ENCODE measurements at regions not wholly inside any gene's neighbourhood (a gene's known extent, or its start where the extent isn't known, plus 50 kb on each side); places are given as distances from the start of the nearest gene placed in this dataset.
A peak's percentile ranks its signal among the peaks of the same experiment; 100 is the strongest.

DNA sequence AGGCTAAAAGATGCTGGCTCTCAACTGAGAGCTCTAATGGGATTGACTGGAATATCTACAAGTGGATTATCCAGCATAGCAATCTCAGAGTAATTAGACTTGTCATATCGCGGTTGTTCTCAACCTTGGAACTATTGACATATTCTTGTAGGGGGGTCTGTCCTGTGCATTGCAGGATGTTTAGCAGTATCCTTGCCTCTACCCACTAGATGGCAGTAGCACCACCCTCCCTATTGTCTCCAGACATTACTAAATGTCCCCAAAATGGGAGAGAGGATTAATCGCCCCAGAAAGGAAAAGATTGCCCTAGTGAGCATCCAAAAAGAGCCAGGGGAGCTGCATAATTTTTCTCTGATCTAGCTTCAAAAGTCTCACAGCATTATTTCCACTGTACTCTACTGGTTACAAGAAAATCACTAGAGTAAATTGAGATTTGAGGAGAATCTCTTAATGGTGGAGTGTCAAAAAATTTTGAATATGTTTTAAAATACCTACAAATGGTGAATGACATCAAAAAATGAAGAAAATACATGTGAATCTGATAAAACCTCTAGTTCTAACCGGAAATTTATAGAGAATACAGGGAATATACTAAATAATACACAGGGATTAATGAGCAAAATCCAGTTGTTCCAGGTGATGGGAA is 388.2 kb upstream of the AGTR1 start:
- peak; percentile 71 for DNase-seq (ENCODE audit: low spot score)

DNA sequence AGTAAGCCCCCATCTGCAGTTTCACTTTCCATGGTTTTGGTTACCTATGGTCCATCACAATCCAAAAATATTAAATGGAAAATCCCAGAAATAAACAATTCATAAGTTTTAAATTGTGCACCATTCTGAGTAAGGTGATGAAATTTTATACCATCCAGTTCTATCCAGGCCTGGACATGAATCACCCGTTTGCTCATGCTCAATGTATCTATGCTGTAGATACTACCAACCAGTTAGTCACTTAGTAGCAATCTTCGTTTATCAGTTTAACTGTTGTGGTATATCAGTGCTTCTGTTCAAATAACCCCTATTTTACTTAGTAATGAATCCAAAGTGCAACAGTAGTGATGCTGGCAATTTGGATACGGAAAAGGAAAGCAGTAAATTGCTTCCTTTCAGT is 381.9 kb upstream of the AGTR1 start:
- DNase-seq (ENCODE audit: low spot score): no peak

DNA sequence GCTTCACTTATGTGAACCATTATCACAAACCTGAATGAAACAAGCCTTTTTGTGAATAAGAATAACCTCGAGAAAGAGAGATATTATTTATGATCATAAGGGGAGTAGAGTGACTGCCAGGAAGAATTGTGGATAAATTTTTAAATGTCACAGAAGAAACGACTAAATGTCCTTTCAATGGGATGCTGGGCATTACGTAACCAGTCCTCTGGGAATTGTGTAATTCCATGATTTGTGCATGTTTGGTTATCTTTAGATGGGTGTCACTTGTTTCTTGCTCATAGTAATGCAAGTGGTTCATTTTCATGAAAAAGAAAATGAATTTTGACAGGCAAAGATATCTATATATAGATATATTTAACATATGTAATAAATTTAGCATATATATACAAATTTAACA is 379.5 kb upstream of the AGTR1 start:
- DNase-seq (ENCODE audit: low spot score): no peak

DNA sequence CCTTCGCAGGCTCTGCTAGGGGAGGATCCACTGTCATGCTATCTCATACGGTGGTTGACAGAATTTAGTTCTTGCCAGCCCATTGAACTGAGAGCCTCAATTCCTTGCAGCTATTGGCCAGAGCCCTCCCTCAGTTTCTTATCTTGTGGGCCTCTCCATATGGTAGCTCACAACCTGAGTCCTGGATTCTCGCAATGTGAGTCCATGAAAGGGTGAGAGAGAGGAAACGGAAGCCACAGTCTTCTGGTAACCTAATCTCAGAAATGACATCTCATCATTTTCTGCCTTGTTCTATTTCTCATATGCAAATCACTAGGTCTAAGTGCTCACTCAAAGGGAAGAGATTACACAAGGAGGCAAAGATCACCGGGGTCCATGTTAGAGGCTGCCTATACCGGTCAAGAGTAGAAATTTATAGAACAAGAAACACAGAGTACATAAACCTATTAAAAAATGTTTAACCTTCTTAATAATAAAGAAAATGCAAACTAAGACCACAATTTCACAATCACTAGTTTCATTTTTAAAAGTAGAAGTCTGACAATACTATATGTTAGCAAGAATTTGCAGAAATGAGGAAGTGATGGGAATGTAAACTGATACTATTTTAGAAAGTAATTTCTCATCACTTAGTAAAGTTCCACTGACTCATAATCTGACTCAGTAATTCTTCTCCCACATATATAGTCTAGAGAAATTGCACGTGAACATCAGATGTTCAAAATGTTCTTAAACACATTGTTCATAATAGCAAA is 378.4 kb upstream of the AGTR1 start:
- no peak for DNase-seq (ENCODE audit: low spot score)

DNA sequence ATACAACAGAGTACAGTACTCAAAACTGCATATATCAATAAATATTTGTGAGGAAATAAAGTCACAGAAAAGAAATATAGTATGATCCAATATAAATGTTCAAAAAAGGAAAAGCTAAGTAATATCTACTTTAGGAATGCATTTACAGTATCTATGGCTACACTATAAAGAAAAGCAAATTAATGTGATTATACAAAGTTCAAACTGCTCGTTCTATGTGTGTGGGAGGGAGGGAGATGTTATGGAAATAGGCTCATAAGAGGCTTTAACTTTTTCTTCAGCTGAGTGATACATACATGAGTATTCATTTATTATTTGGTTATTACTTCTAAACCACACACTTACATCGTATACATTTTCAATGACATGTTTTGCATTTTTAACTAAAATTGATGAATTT is 377.7 kb upstream of the AGTR1 start:
- no peak for DNase-seq (ENCODE audit: low spot score)

DNA sequence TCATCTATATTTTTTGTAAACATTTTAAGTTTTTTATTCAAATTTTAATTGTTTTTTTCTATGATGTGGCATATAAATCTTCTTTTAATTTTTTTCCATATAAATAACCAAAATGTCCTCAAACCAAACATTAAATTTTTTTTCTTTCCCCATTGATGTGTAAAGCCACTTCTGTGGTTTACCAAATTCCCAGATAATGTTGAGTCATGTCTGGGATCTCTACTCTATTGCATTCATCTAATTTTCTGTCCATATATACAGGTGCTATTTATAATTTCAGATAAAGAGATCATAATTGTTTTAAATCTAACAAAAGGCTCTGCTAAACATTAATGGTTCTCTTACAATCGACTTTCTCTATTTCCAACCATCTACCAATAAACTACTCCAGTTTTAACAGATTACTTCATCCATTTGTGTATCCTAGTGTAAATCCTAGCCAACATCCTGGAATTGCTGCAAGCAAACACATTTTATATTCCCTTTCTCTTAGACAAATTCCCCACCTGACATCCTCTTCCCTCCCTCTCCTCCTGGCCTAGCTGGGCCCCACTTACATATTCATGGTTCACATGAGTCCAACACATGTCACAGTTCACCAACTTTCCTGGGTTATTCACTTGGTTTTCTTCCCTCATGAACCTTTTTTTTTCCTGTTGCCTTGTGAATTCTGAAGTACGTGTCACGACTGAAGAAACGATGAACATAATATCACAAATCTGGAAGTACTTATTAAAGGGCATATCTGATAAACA is 368.0 kb upstream of the AGTR1 start:
- DNase-seq (ENCODE audit: low spot score): peak; percentile 12

DNA sequence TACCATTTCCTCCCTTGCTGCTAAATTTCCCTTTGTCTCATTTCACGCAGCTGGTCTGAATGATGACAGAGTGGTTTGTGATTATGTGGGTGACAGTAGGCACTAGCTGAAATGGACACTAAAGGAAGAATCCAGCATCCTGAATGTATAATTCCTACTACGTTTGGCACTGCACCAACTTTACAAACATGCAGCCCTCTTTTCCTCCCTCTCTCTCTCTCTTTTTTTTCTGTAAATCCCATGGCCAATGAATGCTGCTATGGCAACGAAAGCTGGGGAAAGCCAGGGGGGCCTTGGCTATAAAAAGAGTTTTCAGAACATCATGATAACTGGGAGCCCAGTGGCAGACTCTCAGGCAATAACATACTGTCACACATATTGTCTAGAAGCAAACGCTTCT is 367.2 kb upstream of the AGTR1 start:
- no peak for DNase-seq (ENCODE audit: low spot score)

DNA sequence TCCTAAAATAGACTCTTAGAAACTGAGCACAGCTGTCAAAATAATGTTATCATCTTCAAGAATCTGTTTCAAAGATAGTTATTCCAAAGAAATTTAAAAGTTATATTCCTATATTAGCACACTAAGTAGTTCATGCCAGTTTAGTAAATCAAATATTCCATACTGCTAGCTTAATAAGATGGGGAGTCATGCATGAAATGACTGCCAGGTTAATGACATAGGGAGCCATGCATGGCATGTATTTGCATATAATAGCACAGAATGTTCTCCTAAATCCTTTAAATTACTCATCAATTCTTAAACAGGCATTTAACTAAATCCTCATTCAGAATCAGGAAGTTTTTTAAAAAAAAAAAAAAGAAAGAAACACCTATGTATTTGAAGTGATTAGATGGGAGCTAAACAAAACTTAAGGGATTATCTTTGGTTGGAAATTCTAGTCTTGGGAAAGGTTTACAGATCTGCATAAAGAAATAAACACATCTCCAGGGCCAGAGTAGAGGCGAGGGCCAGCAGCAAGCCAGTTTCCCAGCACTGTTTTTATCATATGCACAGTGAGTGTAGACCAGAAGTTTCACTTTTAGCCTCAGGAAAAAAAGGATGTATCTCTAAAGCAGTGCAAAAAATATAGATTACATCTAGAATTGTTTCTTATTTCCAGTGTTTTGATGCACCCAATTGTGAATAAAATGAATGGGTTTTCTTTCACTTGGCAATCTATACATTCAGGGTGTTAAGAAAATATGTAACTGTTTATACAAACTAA is 366.4 kb upstream of the AGTR1 start:
- DNase-seq (ENCODE audit: low spot score): no peak

DNA sequence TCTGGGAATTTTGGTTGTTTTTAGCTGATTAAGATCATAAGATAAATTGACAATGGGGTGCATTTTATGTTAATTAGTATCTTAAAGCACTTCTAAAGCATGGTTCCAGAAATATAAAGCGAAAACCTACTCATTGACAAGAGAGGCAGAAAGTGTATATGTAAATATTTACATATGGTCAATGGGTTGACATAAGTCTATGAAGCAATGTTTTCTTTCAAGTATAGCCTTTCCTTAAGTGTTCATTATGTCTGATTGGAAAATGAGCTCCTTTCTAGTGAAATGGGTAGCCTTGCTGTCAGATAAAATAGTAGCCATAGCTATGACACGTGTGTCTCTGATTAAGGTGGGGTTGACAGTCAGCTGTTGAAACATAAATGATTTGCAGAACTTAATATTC is 365.2 kb upstream of the AGTR1 start:
- no peak for DNase-seq (ENCODE audit: low spot score)

DNA sequence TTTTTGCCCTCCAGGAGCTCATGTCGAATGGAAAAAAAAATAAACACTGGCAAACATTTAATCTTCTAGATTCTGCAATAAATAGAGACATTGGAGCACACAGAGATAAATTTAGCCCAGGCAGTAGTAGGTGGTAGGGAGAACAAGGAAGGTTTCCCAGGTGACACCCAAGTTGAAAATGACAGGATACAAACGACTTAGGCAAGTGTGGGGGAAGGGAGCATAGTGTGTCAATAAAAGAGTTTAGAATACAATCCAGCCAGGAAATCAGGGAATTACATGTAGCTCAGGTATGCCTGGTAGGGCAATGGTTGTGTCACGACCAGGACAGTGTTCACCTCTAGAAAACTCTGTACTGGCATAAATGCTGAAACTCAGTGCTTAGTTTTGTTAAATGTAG is 364.6 kb upstream of the AGTR1 start:
- no peak for DNase-seq (ENCODE audit: low spot score)

DNA sequence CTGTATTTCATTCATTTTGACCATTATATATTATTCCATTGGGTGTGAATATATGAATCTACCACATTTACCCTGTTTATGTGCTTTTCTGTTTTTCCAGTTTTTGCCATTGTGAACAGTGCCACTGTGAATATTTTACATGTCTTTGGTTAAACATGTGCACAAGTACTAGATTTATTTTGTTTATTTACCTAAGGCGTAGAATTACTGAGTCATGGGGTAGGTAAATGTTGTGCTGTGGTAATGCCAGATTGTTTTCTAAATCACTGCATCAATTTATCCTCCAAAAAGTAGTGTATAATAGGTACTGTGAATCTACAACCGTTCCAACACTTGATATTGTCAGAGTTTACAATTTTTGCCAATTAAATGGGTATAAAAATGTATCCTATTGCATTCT is 362.1 kb upstream of the AGTR1 start:
- DNase-seq (ENCODE audit: low spot score): no peak

DNA sequence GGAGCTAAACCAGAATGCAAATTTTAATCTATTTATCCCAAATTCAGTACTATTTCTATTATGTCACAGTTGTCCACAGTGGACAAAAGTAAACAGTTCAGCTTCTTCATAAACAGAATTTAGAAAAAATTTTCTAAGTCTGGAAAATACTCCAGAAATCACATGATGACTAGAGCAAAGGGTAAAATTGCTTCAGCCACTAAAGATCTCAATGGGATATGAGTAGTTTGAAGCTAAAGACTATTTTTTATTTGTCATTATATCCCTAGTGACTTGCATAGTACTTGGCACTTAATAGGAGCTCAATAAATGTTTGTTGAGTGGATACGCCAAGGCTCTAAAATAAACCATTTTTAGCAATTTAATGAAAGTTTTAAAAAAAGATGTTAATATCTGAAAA is 354.3 kb upstream of the AGTR1 start:
- no peak for DNase-seq (ENCODE audit: low spot score)

DNA sequence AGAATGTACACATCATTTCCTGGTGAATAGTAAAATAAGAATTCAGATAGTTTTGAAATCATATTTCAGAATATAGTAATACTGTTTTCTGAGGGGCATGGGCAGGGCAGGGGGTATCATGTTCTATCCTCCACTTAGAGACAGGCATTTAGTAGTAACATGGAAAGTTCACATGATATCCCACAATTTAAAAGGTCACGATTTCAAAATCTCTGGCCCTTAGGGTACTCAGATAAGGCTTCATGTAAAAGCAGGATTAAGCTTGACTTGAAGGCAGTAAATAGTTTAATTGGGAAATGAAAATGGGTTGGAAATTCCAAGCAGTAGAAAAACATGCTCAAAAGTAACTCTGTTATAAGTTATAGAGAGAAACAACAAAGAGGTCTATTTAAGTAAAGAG is 353.2 kb upstream of the AGTR1 start:
- DNase-seq (ENCODE audit: low spot score): no peak

DNA sequence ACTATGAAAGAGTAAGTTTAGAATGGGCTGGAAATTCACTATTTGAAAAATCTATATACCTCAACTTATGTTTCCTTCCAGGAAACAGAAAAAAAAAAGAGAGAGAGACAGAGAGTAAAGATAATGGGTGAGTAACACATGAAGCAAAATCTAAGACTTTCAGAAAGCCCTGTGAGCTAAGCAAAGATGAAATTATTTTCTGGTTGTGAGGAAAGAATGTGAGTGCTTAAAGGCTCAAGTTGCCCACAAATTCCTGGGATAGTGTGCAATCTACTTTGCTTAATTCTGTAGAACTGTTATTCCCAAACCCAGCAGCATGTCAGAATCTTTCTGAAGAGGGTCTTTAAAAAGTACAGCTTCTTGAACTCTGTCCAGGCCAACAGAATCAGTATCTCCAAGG is 337.7 kb upstream of the AGTR1 start:
- no peak for DNase-seq (ENCODE audit: low spot score)

DNA sequence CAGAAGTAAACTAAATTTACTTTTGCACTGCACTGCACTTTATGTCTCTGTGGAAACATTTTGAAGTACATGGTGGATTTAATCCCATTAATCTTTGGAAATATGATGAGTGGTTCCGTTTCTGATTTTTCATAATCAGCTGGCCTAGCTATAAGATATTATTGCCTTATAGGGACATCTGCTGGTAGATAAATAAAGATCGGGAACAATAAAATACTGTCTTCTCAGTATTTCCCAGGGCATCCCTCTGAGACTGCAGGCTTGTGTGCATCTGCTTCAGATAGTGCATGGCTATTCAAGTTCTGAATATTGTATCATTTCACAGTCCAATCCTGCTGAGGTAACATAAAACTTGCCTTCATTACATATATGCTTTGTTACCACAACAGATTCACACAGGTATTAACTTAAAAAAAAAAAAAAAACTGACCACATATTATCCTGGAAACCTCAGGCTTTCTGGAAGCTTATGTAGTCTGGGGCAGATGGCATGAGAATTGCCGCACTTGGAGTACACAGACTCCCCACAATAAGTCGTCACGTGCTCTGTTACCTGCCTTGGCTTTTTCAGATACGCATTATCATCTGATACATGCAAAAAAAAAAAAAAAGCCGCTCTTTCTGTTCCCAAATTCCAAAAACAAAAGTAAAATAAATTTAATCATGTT is 330.8 kb upstream of the AGTR1 start:
- no peak for DNase-seq (ENCODE audit: low spot score)

DNA sequence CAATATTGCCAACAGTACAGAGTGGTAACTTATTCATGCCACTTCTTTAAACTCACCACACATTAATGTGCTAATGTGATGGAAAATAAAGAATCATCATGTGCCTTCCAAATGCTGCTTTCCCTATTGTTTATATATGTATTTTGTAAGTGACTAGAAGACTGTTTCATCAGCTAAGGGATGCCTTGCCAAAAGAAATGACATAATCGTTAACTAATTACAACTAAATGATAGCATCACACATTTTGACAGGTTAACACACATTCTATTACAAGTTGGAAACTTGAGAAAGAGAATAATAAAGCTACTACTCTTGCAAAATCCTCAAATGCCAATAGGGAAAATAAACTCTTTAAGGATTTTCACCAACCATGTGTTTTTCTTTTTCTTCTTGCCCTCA is 329.9 kb upstream of the AGTR1 start:
- no peak for DNase-seq (ENCODE audit: low spot score)

DNA sequence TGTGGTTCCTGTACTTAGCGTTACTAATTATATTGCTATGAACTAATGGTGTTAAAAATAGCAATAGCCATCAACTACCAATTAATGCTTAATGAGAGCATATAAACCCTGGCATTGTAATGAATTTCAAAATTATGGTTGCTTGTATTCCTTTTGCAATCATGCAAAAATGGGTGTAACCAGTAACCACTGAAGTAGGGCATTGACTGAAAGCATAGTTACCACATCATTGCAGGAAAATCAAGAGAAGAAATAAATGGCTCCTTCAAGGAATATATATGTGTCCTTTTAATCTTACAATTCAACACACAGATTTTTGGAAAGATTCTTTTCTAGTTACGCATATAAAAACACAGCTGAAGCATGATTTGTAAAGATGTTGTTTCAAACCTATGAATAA is 328.3 kb upstream of the AGTR1 start:
- no peak for DNase-seq (ENCODE audit: low spot score)

DNA sequence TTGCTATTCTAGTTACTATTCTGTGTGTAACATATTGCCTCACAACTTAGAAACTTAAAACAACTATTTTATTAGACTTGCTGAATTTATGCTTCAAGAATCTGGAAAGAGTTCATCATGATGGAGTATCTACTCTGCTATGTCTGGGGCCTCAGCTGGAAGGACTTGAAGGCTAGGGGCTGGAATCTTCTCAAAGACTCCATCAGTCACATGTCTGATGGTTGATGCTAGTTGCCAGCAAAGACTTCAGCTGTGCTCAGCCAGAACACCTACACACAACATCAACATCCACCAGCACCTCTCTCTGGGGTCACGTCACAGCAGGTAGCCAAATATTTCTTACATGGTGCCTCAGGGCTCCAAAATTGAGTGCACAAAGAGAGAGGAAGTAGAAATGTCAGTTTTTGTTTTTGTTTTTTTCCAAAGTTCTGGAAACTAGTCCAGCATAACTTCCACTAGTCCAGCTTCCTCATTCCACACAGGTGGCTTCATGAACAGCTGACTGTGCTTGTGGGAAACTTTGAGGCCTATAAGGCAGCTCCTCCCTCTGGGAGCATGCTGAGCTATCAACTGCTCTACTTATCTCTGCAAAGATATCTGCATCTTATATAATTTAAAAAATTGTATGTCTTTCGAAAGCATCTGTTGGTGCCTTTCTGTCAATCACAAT is 325.4 kb upstream of the AGTR1 start:
- DNase-seq (ENCODE audit: low spot score): no peak

DNA sequence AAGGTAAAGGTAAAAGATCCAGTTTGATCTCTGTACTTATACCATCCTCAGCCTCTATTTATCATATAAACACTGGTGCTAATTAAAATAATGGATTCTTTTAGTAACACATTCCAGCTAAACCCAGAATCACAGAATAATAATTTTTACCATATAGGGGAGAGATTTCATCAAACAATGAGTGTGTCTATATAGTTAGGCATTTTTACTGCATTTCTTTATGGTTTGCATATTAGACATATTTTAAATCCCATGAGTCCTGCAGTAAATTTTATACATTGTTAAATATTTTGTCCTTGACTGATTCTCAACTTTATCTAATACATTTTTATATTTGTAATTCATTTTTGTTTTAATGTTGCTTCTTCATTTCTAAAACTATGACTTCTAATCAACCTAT is 323.7 kb upstream of the AGTR1 start:
- no peak for DNase-seq (ENCODE audit: low spot score)

DNA sequence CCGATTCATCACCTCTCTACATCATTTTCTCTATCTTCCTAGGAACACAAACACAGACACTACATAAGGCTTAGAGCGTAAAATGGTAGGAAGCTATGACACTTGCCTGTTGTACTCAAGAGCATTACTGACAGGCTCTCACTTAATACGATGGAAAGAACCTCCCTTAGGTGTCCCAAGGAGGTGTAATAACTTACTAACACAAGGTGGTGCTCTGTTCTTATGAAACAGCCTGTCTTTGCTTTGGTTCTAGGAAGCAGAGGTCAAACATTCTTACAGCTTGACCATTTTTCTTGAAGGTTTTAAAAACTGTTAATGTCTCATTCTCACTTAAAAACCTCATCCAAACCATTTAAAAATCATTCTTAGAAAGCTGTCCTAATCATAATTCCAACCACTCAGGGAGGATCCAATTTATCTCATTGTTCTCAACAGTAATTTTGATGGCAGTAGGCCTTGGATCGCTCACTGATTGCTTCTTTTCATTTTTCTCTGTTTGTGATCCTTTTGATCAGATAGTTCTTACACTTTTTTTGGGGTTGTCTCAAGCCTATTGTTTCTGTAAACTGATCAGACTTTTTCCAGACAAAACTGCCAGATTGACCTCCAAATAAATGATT is 317.8 kb upstream of the AGTR1 start:
- DNase-seq (ENCODE audit: low spot score): peak; percentile 49

DNA sequence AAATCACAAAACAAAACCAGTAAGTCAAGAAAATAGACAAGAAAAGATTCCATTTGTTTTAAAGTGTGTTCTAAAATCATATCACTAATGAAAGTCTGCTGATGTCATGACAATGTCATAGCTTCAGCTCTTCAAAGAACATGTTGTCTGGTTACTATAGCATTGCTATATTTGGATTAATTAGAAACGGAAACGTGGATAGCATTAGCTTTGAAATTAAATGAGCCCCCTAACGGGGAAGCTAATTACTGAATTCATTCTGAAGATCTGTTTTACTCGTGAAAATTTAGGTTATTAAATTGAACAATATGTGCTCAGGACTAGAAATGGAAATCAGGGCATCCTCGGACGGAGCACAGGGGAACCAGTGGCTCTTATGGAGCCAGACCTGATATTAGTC is 316.7 kb upstream of the AGTR1 start:
- no peak for DNase-seq (ENCODE audit: low spot score)
